A549 (cell line): ENCODE measurements at regions not wholly inside any gene's neighbourhood (a gene's known extent, or its start where the extent isn't known, plus 50 kb on each side); places are given as distances from the start of the nearest gene placed in this dataset.

Experiments used
- CTCF ChIP-seq: fragments of >200 bp; sonication (Bioruptor Twin); formaldehyde crosslinking; IDR thresholded peaks from 3 replicates; pipeline ENCODE4 v1.5.1; 2016
- HMGXB4 ChIP-seq: fragments of 250-450 bp; sonication (Bioruptor Pico); IDR thresholded peaks from 2 replicates; pipeline ENCODE4 v1.5.0; 2021; ENCODE audit warnings: mild to moderate bottlenecking, moderate library complexity, borderline replicate concordance
- KDM1A ChIP-seq: fragments of 200-600 bp; sonication (generic); IDR thresholded peaks from 2 replicates; pipeline ENCODE4 v1.6.1; 2016; ENCODE audit warnings: low read depth, mild to moderate bottlenecking
- PBX3 ChIP-seq: IDR thresholded peaks from 2 replicates; pipeline ENCODE4 v1.6.1; 2012
- POLR2A ChIP-seq: IDR thresholded peaks from 2 replicates; pipeline ENCODE4 v1.6.1; 2012; ENCODE audit warnings: mild to moderate bottlenecking, low read length
- POLR2AphosphoS2 ChIP-seq: conservative IDR thresholded peaks from 2 replicates; pipeline ENCODE4 v1.6.1; 2012; ENCODE audit warnings: low read length, improper control_type of control experiment, inconsistent platforms
- RAD21 ChIP-seq, 2 experiments: fragments of >200 bp in 1 of 2; sonication (Bioruptor Twin) in 1 of 2; formaldehyde crosslinking in 1 of 2; IDR thresholded peaks in 1 of 2; conservative IDR thresholded peaks in 1 of 2; 2 replicates in 1 of 2; 3 replicates in 1 of 2; pipeline ENCODE4 v1.6.1; 2012 to 2018; ENCODE audit warnings: inconsistent platforms in 1 of 2
- SMC3 ChIP-seq: fragments of >200 bp; sonication (Bioruptor Twin); formaldehyde crosslinking; IDR thresholded peaks from 3 replicates; pipeline ENCODE4 v1.6.1; 2018; ENCODE audit warnings: inconsistent platforms

GRCh38 chr3:177770383-177771230 is 573.3 kb upstream of the TBL1XR1 start:
- TF ChIP-seq CTCF (no peak), POLR2A (no peak), RAD21 (conservative IDR thresholded peaks at IDR 0.05 in 1 of 2, IDR thresholded peaks at IDR 0.05 in 1 of 2) (no peak), POLR2AphosphoS2 (no peak), KDM1A (no peak), SMC3 (no peak), PBX3 (no peak), HMGXB4 (CRISPR knock-in tag) (no peak)
